ENCODE measurements at regions not wholly inside any gene's neighbourhood (a gene's known extent, or its start where the extent isn't known, plus 50 kb on each side); places are given as distances from the start of the nearest gene placed in this dataset.
"Not testable (repeated sequence)": the region's sequence is repeated elsewhere in the genome, so short reads cannot be mapped to it uniquely, and the experiment has no call there.

GRCh38 chr2:5148392-5149085 lies 543.6 kb upstream of the SOX11 start:
- no peak for DNase-seq (ENCODE audit: low spot score)

- DNase-seq (ENCODE audit: low spot score): no peak
Measured at GRCh38 chr2:5150871-5151270, 541.3 kb upstream of the SOX11 start.

- DNase-seq (ENCODE audit: low spot score): no peak
Measured at GRCh38 chr2:5164776-5165525, 527.2 kb upstream of the SOX11 start.

GRCh38 chr2:5172923-5173322 lies 519.3 kb upstream of the SOX11 start:
- DNase-seq (ENCODE audit: low spot score): no peak

DNA sequence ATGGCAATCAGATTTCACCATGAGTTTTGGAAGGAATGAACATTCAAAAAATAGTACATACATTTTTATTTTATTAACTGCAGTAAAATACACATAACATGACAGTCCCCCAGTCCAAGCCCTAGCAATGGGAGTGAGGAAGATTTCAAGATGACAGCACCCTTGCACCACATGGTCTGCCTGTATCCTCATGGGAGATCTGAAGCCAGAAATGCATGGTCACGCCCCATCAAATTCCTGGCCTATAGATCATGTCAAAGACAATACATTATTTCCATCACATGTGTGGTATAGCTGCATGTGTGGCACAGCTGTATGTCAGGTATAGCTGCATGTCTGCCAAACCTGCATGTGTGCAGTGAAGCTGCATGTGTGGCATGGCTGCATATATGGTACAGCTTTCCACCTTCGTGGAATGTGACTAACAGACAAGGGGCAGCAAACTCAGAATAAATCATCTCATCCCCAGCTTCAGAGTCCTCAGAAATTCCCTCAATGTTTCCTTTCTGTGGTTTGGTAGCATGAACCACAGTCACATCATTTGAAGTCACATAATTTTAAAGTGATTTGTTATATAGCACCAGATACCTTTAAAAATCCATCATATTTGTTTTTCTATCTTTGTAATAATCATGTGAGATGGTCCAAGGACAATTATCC lies 518.2 kb upstream of the SOX11 start:
- DNase-seq (ENCODE audit: low spot score): no peak

- no peak for DNase-seq (ENCODE audit: low spot score)
Measured at GRCh38 chr2:5175231-5175630, 517.0 kb upstream of the SOX11 start.

DNA sequence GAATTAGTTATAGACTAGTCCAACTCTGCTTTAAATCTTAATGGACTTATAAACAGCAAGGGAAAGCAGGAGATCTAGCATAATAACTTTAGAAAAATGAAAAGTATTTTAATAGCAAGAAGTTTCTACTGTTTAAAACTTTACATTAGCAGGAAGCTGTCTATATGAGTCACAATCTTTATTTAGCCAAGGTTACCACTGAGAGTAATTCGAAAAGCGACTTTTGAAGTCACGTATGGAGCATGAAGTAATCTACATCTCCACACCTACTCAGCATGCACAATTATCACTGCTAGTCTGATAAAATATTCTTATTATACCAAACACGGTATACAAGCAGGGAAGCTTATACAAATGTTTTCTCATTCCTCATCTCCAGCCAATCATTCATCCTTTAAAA lies 515.4 kb upstream of the SOX11 start:
- DNase-seq (ENCODE audit: low spot score): no peak

DNA sequence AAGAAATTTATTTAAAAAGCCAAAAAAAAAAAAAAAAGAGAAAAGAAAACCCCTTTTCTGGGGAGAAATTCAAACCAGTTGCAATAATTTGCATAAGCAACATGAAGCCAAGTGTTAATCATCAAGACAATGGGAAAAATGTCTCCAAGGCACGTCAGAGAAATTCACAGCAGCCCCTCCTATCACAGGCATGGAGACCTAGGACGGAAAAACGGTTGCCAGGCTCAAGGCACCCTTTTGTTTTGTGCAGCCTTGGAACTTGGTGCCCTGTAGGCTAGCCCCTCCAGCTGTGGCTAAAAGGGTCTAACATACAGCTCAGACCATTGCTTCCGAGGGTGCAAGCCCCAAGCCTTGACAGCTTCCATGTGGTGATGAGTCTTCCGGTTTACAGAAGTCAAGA lies 509.2 kb upstream of the SOX11 start:
- no peak for DNase-seq (ENCODE audit: low spot score)

DNA sequence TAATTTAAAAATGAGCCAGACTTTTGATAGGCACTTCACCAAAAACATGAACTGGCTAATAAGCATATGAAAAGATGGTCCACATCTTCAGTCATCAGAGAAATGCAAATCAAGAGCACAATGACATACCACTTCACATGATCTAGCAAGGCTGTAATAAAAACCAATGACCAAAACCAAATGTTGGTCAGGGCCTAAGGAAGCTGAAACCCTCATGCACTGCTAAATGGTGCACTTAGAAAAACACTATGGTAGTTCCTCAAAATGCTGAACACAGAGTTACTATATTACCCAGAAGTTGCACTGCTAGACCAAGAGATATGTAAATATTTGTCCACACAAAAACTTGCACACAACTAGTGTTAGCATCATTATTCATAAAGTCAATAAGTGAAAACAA lies 504.9 kb upstream of the SOX11 start:
- DNase-seq (ENCODE audit: low spot score): no peak

DNA sequence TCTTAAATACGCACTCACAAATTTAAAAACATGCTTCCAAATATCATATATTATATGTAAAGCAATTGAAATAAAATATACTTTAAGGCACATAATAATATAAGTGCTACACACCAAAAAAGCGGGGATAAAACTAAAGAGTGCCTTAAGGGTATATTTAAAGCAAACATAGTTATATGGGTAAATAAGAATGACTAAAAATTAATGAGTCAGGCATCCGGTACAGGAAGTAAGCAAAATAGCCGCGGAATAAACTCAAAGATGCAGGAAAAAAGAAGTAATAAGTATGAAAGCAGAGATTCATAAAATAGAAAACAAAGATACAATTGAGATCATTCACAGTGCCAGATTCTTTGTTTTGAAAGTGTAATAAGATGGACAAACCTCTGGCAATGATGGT lies 503.5 kb upstream of the SOX11 start:
- DNase-seq (ENCODE audit: low spot score): no peak

DNA sequence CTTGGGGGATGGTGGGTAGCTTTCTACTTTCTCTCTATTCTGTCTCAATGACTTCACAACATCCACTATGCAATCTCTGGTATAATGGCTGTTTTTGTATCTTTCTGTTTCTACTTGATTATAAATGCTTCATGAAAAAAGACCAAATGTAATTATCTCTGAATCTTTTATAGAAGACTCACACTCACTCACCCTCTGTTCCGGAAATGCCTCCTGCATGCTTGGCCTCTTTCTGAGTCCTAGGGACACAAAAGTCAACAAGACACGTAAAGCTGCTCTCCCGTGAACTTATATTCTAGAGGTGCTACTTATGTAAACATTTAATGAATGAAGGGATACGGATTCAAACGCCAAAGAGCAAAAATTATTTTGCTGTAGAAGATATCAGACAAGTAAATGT lies 502.2 kb upstream of the SOX11 start:
- no peak for DNase-seq (ENCODE audit: low spot score)

DNA sequence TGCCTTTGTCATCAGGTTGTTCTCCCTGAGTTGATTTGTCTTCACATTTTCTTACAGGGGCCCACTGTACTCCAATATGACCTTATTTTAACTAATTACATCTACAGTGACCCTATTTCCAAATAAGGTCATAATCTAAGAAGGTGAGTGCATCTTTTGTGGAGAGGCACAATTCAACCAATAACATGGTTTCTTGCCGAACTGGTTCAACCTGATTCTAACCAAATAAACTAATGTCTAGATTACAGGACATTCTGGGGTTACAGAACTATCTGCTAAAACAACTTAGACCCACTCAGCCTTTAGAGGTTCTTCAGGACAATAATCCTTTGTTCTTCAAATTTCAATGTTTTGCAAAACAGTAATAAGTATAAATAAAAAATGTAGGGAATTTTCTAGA lies 496.5 kb upstream of the SOX11 start:
- no peak for DNase-seq (ENCODE audit: low spot score)

- no peak for DNase-seq (ENCODE audit: low spot score)
Measured at GRCh38 chr2:5203134-5203755, 488.9 kb upstream of the SOX11 start.

DNA sequence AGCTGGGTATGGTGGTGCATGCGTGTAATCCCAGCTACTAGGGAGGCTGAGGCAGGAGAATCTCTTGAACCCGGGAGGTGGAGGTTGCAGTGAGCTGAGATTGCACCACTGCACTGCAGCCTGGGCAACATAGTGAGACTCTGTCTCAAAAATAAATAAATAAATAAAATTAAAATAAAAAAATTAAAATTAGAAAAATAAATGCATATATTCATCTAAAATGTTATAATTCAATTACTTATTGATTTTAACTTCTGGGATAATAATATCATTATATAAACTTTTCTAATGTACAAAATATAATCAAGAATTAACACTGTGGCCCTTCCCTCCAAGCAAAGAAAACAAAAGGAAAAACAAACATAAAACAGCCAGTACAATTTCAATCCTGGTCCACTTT lies 485.4 kb upstream of the SOX11 start:
- not testable (repeated sequence) for DNase-seq (ENCODE audit: low spot score)

GRCh38 chr2:5215989-5216607 lies 476.1 kb upstream of the SOX11 start:
- DNase-seq (ENCODE audit: low spot score): no peak

- DNase-seq (ENCODE audit: low spot score): no peak
Measured at GRCh38 chr2:5227062-5227699, 465.0 kb upstream of the SOX11 start.

DNA sequence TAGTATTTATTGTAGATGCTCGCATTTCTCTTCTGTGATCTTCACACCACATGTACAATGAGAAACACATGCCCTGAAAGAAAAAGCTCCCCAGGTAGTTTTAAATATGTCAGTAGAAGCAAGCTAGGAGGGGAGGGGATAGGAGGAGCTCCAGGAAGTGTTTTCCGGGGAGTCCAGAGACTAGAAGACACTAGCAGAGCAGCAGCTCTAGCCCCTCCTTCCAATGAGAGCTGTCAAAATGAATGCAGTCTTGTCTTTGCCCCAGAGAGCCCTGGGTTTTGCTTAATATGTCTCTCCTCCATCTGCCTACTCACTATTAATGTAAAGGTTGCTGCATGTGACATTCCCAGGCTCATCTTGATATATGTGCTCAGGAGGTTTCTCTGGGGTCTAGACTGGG lies 462.6 kb upstream of the SOX11 start:
- no peak for DNase-seq (ENCODE audit: low spot score)

DNA sequence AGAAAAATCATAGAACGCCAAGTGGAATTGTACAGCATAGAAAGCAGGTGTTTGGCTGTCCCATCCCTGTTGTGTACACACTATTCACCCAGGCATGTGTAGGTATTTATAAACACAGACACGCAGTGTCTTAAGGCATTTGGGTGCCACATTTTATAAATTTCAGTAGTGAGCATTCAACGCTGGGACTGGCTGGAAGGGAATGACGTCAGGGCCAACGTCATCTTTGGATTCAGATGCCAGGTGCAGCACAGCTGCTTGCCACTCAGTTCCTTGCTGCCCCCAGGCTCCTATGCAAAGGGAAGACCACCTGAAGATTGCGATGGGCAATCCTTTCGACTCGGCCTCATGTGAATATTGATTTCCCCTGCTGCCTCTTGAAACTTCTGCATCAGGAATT lies 461.7 kb upstream of the SOX11 start:
- no peak for DNase-seq (ENCODE audit: low spot score)

DNA sequence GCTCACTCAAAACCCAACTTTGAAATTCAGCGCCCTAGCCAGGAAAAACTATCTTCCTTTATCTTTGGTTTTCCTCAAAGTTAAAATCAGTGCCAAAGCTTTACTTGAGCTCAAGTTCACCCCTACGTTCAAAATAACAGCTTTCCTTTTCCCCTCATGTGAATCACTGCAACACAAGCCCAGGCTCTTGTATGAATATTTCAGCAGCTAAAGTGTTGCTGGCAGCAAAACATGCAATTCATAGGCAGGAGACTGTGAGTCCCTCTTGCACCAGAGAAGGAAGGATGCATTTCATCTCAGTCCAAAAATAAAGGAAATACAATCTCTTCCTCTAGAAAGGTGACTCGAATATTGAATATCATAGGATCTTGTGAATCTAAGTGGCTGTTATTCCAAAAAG lies 461.3 kb upstream of the SOX11 start:
- DNase-seq (ENCODE audit: low spot score): no peak

GRCh38 chr2:5231287-5231686 lies 460.9 kb upstream of the SOX11 start:
- no peak for DNase-seq (ENCODE audit: low spot score)

- DNase-seq (ENCODE audit: low spot score): no peak
Measured at GRCh38 chr2:5234563-5234962, 457.6 kb upstream of the SOX11 start.

GRCh38 chr2:5235701-5236100 lies 456.5 kb upstream of the SOX11 start:
- no peak for DNase-seq (ENCODE audit: low spot score)

Measured in putamen (tissue), 1 donor.